ENCODE measurements at regions not wholly inside any gene's neighbourhood (a gene's known extent, or its start where the extent isn't known, plus 50 kb on each side); places are given as distances from the start of the nearest gene placed in this dataset.
"Not testable (repeated sequence)": the region's sequence is repeated elsewhere in the genome, so short reads cannot be mapped to it uniquely, and the experiment has no call there.

DNA sequence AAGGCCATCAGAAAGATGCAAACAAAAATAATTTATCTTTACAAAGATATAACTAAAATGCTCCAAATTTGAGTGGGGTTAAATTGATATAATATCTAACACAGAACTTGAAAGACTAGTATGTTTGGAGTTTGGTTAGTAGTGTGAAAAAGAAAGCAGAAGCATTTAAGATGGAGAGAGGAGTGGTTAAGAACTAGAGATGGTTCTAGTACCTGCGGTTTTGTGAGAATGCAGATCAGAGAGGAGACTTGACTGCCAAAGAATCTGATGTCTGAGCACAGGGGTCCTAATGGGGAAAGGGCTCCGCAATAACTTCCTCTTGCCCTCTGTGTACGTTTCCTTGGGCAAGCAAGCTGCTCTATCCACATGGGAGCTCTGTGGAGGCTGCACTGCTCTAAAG is 506.8 kb upstream of the COBL start:
- no peak for DNase-seq
- Histone ChIP-seq H3K4me3 (no peak overlapping the region), H3K36me3 (no peaks in the 10 kb centered on the region), H3K4me1 (ENCODE audit: insufficient read depth) (no peaks in the 10 kb centered on the region), H3K9me3 (no peaks in the 10 kb centered on the region), H3K27me3 (no peaks in the 10 kb centered on the region), H3K27ac (no peak overlapping the region)
- no peak for TF ChIP-seq POLR2A (IDR thresholded peaks at IDR 0.05)
- TF ChIP-seq, protein P1, sequence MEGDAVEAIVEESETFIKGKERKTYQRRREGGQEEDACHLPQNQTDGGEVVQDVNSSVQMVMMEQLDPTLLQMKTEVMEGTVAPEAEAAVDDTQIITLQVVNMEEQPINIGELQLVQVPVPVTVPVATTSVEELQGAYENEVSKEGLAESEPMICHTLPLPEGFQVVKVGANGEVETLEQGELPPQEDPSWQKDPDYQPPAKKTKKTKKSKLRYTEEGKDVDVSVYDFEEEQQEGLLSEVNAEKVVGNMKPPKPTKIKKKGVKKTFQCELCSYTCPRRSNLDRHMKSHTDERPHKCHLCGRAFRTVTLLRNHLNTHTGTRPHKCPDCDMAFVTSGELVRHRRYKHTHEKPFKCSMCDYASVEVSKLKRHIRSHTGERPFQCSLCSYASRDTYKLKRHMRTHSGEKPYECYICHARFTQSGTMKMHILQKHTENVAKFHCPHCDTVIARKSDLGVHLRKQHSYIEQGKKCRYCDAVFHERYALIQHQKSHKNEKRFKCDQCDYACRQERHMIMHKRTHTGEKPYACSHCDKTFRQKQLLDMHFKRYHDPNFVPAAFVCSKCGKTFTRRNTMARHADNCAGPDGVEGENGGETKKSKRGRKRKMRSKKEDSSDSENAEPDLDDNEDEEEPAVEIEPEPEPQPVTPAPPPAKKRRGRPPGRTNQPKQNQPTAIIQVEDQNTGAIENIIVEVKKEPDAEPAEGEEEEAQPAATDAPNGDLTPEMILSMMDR (IDR thresholded peaks at IDR 0.05) = no peak
- TF ChIP-seq EP300 (IDR thresholded peaks at IDR 0.05) = no peak
- 72 to 80% (median 79%) methylated on average over 3 of the region's 3 CpGs for WGBS, 3 donors
- intact Hi-C loops (cut with DNase I) = no loop called here

DNA sequence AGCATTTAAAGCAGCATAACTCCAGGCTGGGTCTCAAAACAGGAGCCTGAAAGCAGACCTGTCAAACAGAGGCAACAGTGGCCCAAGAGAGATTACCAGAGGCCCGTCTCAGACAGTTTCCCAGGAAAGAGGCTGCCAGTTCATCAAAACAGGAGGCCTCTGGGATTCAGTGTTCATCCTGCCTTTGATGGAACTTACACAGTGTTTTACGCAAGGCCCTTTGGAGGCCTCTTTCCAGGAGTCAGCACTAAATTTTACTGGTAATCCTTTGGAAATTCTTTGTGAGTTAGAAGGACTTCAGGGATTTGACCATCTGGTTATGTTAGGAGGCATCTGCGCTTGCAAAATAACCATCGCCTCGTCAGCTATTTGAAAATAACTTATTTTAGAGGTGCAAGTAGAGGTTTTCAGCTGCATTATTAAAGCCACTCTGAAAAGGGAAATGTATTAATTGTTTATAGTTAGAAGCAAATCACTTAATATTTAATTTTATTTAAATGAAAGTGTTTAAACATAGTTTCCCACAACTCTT is 501.2 kb upstream of the COBL start:
- Histone ChIP-seq H3K4me3 (no peak overlapping the region), H3K4me1 (ENCODE audit: insufficient read depth) (no peaks in the 10 kb centered on the region), H3K9me3 (no peaks in the 10 kb centered on the region), H3K36me3 (no peaks in the 10 kb centered on the region), H3K27ac (no peak overlapping the region), H3K27me3 (no peaks in the 10 kb centered on the region)
- TF ChIP-seq, protein P1 (IDR thresholded peaks at IDR 0.05) = no peak
- TF ChIP-seq POLR2A (IDR thresholded peaks at IDR 0.05) (no peak), EP300 (IDR thresholded peaks at IDR 0.05) (no peak)
- DNase-seq = no peak
- WGBS, 3 donors = 77 to 84% (median 77%) methylated on average over 5 of the region's 5 CpGs
- intact Hi-C loops (cut with DNase I) = no loop called here

DNA sequence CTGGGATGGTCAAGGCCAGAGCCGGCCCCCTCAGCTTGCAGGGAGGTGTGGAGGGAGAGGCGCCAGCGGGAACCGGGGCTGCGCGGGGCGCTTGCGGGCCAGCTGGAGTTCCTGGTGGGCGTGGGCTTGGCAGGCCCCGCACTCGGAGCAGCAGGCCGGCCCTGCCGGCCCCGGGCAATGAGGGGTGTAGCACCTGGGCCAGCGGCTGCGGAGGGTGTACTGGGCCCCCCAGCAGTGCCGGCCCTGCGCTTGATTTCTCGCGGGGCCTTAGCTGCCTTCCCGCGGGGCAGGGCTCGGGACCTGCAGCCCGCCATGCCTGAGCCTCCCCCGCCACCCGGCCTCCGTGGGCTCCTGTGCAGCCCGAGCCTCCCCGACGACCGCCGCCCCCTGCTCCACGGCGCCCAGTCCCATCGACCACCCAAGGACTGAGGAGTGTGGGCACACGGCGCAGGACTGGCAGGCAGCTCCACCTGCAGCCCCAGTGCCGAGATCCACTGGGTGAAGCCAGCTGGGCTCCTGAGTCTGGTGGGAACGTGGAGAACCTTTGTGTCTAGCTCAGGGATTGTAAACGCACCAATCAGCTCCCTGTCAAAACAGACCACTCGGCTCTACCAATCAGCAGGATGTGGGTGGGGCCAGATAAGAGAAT is 489.3 kb upstream of the COBL start:
- H3K27me3 ChIP-seq; H3K36me3 ChIP-seq; H3K9me3 ChIP-seq; H3K4me3 ChIP-seq; H3K27ac ChIP-seq; H3K4me1 ChIP-seq (ENCODE audit: insufficient read depth); intact Hi-C loops (cut with DNase I); DNase-seq: not testable (repeated sequence)
- 96% methylated on average over 19 to 41 of the region's 41 CpGs for WGBS, 3 donors

DNA sequence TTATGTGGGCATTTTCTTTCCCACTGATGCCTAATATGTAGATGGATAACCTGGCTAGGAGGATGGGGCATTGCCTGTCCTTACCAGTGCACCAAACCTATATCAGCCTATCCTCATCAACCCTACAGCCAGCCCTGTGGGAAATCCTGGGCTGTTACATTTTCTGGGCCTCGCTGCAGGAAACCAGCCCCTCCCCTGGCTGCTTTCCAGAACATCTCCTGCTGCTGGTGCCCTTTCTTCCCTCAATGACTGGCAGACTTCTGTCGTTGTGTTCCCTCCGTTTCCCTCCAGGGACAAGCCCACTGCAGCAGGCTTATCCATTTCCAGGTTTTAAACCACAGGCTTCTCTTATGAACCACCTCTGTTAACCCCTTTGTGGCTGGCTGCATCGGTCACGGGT is 486.1 kb upstream of the COBL start:
- WGBS, 3 donors = 47 to 57% (median 48%) methylated on average over 5 of the region's 5 CpGs
- no peak for DNase-seq
- intact Hi-C loops (cut with DNase I) = no loop called here
- H3K4me1 ChIP-seq (ENCODE audit: insufficient read depth) = no peaks in the 10 kb centered on the region
- no peak overlapping the region for H3K4me3 ChIP-seq
- TF ChIP-seq, protein P1 (IDR thresholded peaks at IDR 0.05) = no peak
- TF ChIP-seq EP300 (IDR thresholded peaks at IDR 0.05) (no peak), POLR2A (IDR thresholded peaks at IDR 0.05) (no peak)
- H3K36me3 ChIP-seq = no peaks in the 10 kb centered on the region
- H3K27ac ChIP-seq = no peak overlapping the region
- H3K9me3 ChIP-seq = no peaks in the 10 kb centered on the region
- H3K27me3 ChIP-seq = no peaks in the 10 kb centered on the region

DNA sequence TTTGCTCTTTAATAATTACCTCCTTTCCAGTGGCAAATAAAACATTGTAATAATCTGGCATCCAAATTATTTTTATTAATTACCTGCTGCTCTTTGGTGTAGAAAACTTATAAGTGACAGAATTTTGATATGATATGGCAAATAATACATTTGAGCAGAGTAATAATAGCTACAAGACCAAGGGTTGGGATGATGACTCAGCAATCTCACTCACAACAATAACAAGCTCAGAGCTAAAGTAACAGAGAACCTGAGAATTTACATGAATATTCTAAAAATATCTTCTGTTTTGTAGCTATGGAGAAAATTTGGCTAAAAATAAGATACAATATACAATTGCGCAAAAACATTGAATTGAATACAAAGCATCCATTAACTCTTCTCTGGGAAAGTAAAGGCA is 480.8 kb upstream of the COBL start:
- H3K4me3 ChIP-seq = no peak overlapping the region
- WGBS, 3 donors = 86 to 97% (median 94%) methylated on average over 1 of the region's 1 CpG
- H3K27me3 ChIP-seq = no peaks in the 10 kb centered on the region
- DNase-seq = no peak
- no peaks in the 10 kb centered on the region for H3K4me1 ChIP-seq (ENCODE audit: insufficient read depth)
- H3K9me3 ChIP-seq = no peaks in the 10 kb centered on the region
- intact Hi-C loops (cut with DNase I) = no loop called here
- no peak overlapping the region for H3K27ac ChIP-seq
- TF ChIP-seq POLR2A (IDR thresholded peaks at IDR 0.05) = no peak
- TF ChIP-seq EP300 (IDR thresholded peaks at IDR 0.05) = no peak
- TF ChIP-seq, protein P1 (IDR thresholded peaks at IDR 0.05) = no peak
- no peaks in the 10 kb centered on the region for H3K36me3 ChIP-seq
